K562 (cell line): ENCODE measurements at regions not wholly inside any gene's neighbourhood (a gene's known extent, or its start where the extent isn't known, plus 50 kb on each side); places are given as distances from the start of the nearest gene placed in this dataset.

Experiments
- ATAC-seq: fragments of 200-7000 bp; cut with Tn5 transposase; 3 replicates; pipeline ENCODE4 v1.9.1; 2020; ENCODE audit warnings: moderate library complexity
- BruUV-seq: library from RNA; stranded (reverse); fragments of 400-500 nt; replicated peaks from 2 replicates; lab custom pipeline; 2021; lab: Mats Ljungman, UMichigan
- CTCF ChIA-PET: fragments of 300-600 bp; formaldehyde crosslinking; extraction: SDS; loops from one replicate; lab custom pipeline; 2021; ENCODE audit warnings: low intra/inter-chr PET ratio; lab: Yijun Ruan, JAX
- POLR2A ChIA-PET: fragments of 300-600, 350-650 bp; sonication (Branson Sonifier 250); formaldehyde crosslinking; extraction: SDS; loops from one replicate; lab custom pipeline; 2021; ENCODE audit warnings: antibody characterized with exemption, inconsistent platforms; lab: Yijun Ruan, JAX
- DNase-seq, 4 experiments: peaks; one replicate each; pipeline versions ENCODE4 v3.0.0 to v3.0.0-alpha.2; 2011 to 2018; ENCODE audit warnings: low spot score in 3 of 4, mixed read lengths in 3 of 4; ENCODE audit errors: extremely low read depth in 1 of 4
- FAIRE-seq: peaks from 2 replicates; lab custom pipeline; 2011; peaks lifted over from hg19 to GRCh38; lab: Jason Lieb, UNC
- H2AFZ ChIP-seq: 2 replicates; pipeline ENCODE4 v1.6.0; 2011; ENCODE audit warnings: low read depth, low read length, control low read depth, inconsistent platforms
- H3K27ac ChIP-seq: fragments of 200-600 bp; 3 replicates; pipeline ENCODE4 v1.8.0; 2011; ENCODE audit warnings: low read depth, mild to moderate bottlenecking, control low read depth, inconsistent platforms, low read length, moderate library complexity, mixed read lengths; ENCODE audit errors: extremely low read depth
- H3K27me3 ChIP-seq, 2 experiments: fragments of 300-600 bp in 1 of 2; 2 replicates in 1 of 2; 3 replicates in 1 of 2; pipeline versions ENCODE4 v1.6.0 to v1.8.0; 2011; ENCODE audit warnings: inconsistent platforms in 2 of 2, low read length in 2 of 2, mild to moderate bottlenecking in 1 of 2, mixed read lengths in 1 of 2, moderate library complexity in 1 of 2; ENCODE audit not compliant: control insufficient read depth in 2 of 2, insufficient read depth in 2 of 2
- H3K36me3 ChIP-seq: fragments of 300-600 bp; 3 replicates; pipeline ENCODE4 v1.8.0; 2011; ENCODE audit warnings: mild to moderate bottlenecking, low read length, inconsistent platforms; ENCODE audit not compliant: control insufficient read depth, insufficient read depth
- H3K4me1 ChIP-seq, 2 experiments: fragments of 200-600 bp in 1 of 2; replicated peaks in 1 of 2; 2 replicates in 1 of 2; 3 replicates in 1 of 2; pipeline versions ENCODE4 v1.5.1 to v1.8.0; 2011; ENCODE audit warnings: inconsistent platforms in 2 of 2, low read length in 2 of 2, mild to moderate bottlenecking in 1 of 2, mixed read lengths in 1 of 2, moderate library complexity in 1 of 2; ENCODE audit not compliant: control insufficient read depth in 2 of 2, insufficient read depth in 2 of 2
- H3K4me2 ChIP-seq: 2 replicates; pipeline ENCODE4 v1.6.1; 2011; ENCODE audit warnings: low read length, control low read depth, inconsistent platforms, mixed read lengths; ENCODE audit not compliant: insufficient read depth
- H3K4me3 ChIP-seq: fragments of 200-600 bp; sonication (generic), shearing (Covaris generic); 2 replicates; pipeline ENCODE4 v1.5.1; 2016; ENCODE audit warnings: control low read depth, inconsistent platforms
- H3K79me2 ChIP-seq: fragments of 200-600 bp; 3 replicates; pipeline ENCODE4 v1.8.0; 2011; ENCODE audit warnings: low read length, inconsistent platforms; ENCODE audit not compliant: control insufficient read depth, insufficient read depth
- H3K9ac ChIP-seq, 2 experiments: 2 replicates each; pipeline versions ENCODE4 v1.6.0 to v1.6.1; 2011; ENCODE audit warnings: low read depth in 2 of 2, low read length in 2 of 2, control low read depth in 1 of 2, inconsistent platforms in 1 of 2, mild to moderate bottlenecking in 1 of 2, mixed read lengths in 1 of 2; ENCODE audit not compliant: insufficient read depth in 1 of 2
- H3K9me1 ChIP-seq: one replicate; pipeline ENCODE4 v1.6.0; 2011; ENCODE audit warnings: inconsistent platforms, mild to moderate bottlenecking, low read length, moderate library complexity; ENCODE audit not compliant: control insufficient read depth, insufficient read depth
- H3K9me3 ChIP-seq: replicated peaks from 2 replicates; pipeline ENCODE4 v1.5.1; 2011; ENCODE audit warnings: low read depth, low read length, inconsistent platforms; ENCODE audit not compliant: control insufficient read depth, insufficient read depth
- H4K20me1 ChIP-seq: replicated peaks from 2 replicates; pipeline ENCODE4 v1.6.1; 2011; ENCODE audit warnings: low read length, inconsistent platforms, mixed read lengths; ENCODE audit not compliant: control insufficient read depth, insufficient read depth
- ARID2 ChIP-seq: fragments of 450-650 bp; IDR thresholded peaks from 2 replicates; pipeline ENCODE4 v1.6.1; 2017; ENCODE audit warnings: antibody characterized with exemption, mild to moderate bottlenecking
- RAD21 ChIP-seq, 2 experiments: fragments of 250-450 bp in 1 of 2; fragments of 450-650 bp in 1 of 2; sonication (Bioruptor Pico) in 1 of 2; formaldehyde crosslinking in 1 of 2; IDR thresholded peaks in 1 of 2; conservative IDR thresholded peaks in 1 of 2; 2 replicates each; pipeline versions ENCODE4 v1.4.0 to v1.8.0; 2020 to 2022; ENCODE audit warnings: mild to moderate bottlenecking in 2 of 2, moderate library complexity in 1 of 2
- WGBS: fragments of 100-300 bp; shearing (Covaris generic); methylation state at CpG from one replicate; pipeline ENCODE4 v1.1.6; 2016; ENCODE audit warnings: low coverage, mixed read lengths; ENCODE audit not compliant: insufficient coverage; ENCODE audit errors: missing lambda C conversion rate; 5-methylcytosine and 5-hydroxymethylcytosine counted together
- in situ Hi-C: fragments of 300-500 bp; cut with MboI; formaldehyde crosslinking; loops from 4 replicates; pipeline ENCODE4 v1.15.0; 2018; ENCODE audit warnings: inconsistent platforms, mixed read lengths
- intact Hi-C: fragments of 100-400 bp; cut with micrococcal nuclease; formaldehyde crosslinking; loops from 2 replicates; pipeline ENCODE4 v1.14.2; 2022
- TF ChIP-seq, protein P1 (sequence below): fragments of 450-650 bp; IDR thresholded peaks from 2 replicates; pipeline ENCODE4 v1.6.1; 2016; ENCODE audit warnings: low read depth, mild to moderate bottlenecking, moderate library complexity

DNA sequence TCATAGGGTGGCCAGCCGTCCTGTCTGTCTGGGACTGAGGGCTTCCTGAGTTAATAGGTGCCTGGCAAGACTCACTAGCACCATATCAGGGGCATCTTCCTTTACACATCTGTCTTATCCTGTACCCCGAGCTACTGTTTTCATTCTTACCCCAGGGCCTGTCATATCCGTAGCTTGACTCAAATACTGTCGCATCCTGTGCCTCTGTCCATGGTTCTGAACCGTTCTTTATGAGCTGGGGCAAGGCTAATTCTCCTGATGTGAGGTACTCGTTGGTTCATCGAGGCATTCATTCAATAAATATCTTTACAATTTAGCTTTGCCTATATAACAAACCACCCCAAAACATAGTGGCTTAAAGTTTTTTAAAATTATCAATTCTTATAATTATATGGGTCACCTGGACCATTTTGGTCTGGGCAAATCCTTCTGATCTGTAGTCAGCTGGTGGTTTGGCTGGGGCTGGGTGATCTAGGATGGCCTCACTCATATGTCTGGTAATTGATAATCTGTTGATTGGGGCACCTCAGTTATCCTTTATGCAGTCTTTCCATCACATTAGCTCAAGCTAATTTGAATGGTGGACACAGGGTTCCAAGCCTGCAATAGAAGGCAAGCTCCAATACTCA lies 121.2 kb downstream of the TLE3 start (continued):
- TF ChIP-seq ARID2 = no peak

DNA sequence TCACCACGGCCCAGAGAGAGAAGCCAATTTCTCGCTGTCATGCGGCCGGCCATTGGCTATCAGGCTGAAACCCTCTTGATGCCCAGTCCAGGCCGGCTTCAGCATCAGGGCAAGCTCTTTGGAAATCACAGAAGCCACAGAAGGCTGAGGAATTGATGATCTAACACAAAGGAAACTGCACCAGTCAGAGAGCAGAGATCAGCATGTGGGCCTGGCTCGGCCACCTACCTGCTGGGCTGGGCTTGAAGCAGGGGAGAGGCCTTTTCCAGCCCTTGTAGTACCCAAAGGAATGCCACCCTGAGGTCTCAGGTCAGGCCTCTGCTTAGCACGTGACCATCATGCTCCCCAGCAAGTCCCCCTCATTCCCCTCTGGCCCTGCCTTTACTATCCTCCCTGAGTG lies 119.1 kb downstream of the TLE3 start:
- no peaks in the 10 kb centered on the region for H3K79me2 ChIP-seq
- POLR2A ChIA-PET = no interaction called here
- ATAC-seq = no peak
- no peak overlapping the region for H3K27ac ChIP-seq
- no peak for DNase-seq
- TF ChIP-seq, protein P1, sequence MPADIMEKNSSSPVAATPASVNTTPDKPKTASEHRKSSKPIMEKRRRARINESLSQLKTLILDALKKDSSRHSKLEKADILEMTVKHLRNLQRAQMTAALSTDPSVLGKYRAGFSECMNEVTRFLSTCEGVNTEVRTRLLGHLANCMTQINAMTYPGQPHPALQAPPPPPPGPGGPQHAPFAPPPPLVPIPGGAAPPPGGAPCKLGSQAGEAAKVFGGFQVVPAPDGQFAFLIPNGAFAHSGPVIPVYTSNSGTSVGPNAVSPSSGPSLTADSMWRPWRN = no peak
- TF ChIP-seq RAD21 (CRISPR knock-in tag; conservative IDR thresholded peaks at IDR 0.05 in 1 of 2, IDR thresholded peaks at IDR 0.05 in 1 of 2) = no peak
- H3K9me1 ChIP-seq = no peaks in the 10 kb centered on the region
- no peak for FAIRE-seq
- in situ Hi-C loops (no loop called here), intact Hi-C loops (no loop called here)
- H3K9ac ChIP-seq = no peak overlapping the region
- no peaks in the 10 kb centered on the region for H3K4me1 ChIP-seq
- H3K4me3 ChIP-seq = no peak overlapping the region
- no peaks in the 10 kb centered on the region for H3K9me3 ChIP-seq
- peaks cover 0 to 4% of the 10 kb centered on the region in 2 experiments; a peak in 3 of 5 replicates for H3K27me3 ChIP-seq
- BruUV-seq = no TSS peak
- H2AFZ ChIP-seq = no peak overlapping the region
- no peak overlapping the region for H3K4me2 ChIP-seq
- H4K20me1 ChIP-seq = 0 out of 2 replicates have a peak, but pooled peaks cover 3% of the 10 kb centered on the region
- no peaks in the 10 kb centered on the region for H3K36me3 ChIP-seq
- WGBS = 4% methylated on average over 7 of the region's 7 CpGs
- CTCF ChIA-PET = no interaction called here
